IPS-20b (cell line): ENCODE measurements at regions not wholly inside any gene's neighbourhood (a gene's known extent, or its start where the extent isn't known, plus 50 kb on each side); places are given as distances from the start of the nearest gene placed in this dataset.
"Not testable (repeated sequence)": the region's sequence is repeated elsewhere in the genome, so short reads cannot be mapped to it uniquely, and the experiment has no call there.

Experiments used
- H3K27ac ChIP-seq: one replicate; pipeline ENCODE4 v1.5.1; 2013; ENCODE audit warnings: low read length
- H3K27me3 ChIP-seq: 2 replicates; pipeline ENCODE4 v1.6.1; 2013; ENCODE audit warnings: mild to moderate bottlenecking, low read length, inconsistent platforms; ENCODE audit not compliant: insufficient read depth
- H3K36me3 ChIP-seq: 2 replicates; pipeline ENCODE4 v1.6.1; 2013; ENCODE audit warnings: low read depth, mild to moderate bottlenecking, inconsistent platforms, low read length, moderate library complexity; ENCODE audit not compliant: insufficient read depth
- H3K4me1 ChIP-seq: 2 replicates; pipeline ENCODE4 v1.6.1; 2013; ENCODE audit warnings: mild to moderate bottlenecking, control low read depth, inconsistent platforms, low read length, moderate library complexity; ENCODE audit not compliant: insufficient read depth
- H3K4me3 ChIP-seq: 2 replicates; pipeline ENCODE4 v1.5.1; 2013; ENCODE audit warnings: mild to moderate bottlenecking, low read length, inconsistent platforms
- H3K9ac ChIP-seq: 2 replicates; pipeline ENCODE4 v1.6.1; 2013; ENCODE audit warnings: low read depth, mild to moderate bottlenecking, inconsistent platforms, low read length, moderate library complexity
- H3K9me3 ChIP-seq: 2 replicates; pipeline ENCODE4 v1.6.1; 2013; ENCODE audit warnings: mild to moderate bottlenecking, low read depth, low read length, inconsistent platforms; ENCODE audit not compliant: insufficient read depth

- Histone ChIP-seq H3K4me1 (peaks cover 8% of the 10 kb centered on the region; the same call in 1 of the 2 replicates), H3K9me3 (no peaks in the 10 kb centered on the region), H3K4me3 (no peak overlapping the region), H3K36me3 (no peaks in the 10 kb centered on the region), H3K9ac (no peak overlapping the region), H3K27me3 (no peaks in the 10 kb centered on the region), H3K27ac (no peak overlapping the region)
Measured at GRCh38 chr15:31433091-31433490, 106.5 kb downstream of the KLF13 start.

- Histone ChIP-seq H3K36me3 (no peaks in the 10 kb centered on the region), H3K9me3 (no peaks in the 10 kb centered on the region), H3K4me1 (peaks cover 8% of the 10 kb centered on the region; the same call in 1 of the 2 replicates), H3K4me3 (no peak overlapping the region), H3K27ac (no peak overlapping the region), H3K9ac (no peak overlapping the region), H3K27me3 (no peaks in the 10 kb centered on the region)
Measured at GRCh38 chr15:31433574-31433973, 106.9 kb downstream of the KLF13 start.

DNA sequence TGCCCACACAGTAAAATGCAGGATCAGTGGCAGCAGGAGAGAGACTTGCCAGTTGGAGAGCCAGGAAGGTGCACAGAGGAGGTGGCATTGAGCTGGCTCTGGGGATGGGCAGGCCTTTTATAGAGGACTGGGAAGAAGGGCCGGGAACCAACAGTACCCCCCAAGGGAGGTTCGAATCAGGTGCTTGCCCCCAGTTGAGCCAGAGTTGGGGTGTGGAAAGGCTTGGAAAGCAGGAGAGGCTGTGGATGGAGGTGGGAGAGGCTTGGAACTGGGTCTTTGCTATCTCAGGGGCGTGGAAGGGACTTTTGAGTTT is 107.6 kb downstream of the KLF13 start:
- Histone ChIP-seq H3K9me3 (no peaks in the 10 kb centered on the region), H3K4me1 (peaks cover 8% of the 10 kb centered on the region; the same call in 1 of the 2 replicates), H3K27ac (no peak overlapping the region), H3K9ac (no peak overlapping the region), H3K36me3 (no peaks in the 10 kb centered on the region), H3K27me3 (no peaks in the 10 kb centered on the region), H3K4me3 (no peak overlapping the region)

DNA sequence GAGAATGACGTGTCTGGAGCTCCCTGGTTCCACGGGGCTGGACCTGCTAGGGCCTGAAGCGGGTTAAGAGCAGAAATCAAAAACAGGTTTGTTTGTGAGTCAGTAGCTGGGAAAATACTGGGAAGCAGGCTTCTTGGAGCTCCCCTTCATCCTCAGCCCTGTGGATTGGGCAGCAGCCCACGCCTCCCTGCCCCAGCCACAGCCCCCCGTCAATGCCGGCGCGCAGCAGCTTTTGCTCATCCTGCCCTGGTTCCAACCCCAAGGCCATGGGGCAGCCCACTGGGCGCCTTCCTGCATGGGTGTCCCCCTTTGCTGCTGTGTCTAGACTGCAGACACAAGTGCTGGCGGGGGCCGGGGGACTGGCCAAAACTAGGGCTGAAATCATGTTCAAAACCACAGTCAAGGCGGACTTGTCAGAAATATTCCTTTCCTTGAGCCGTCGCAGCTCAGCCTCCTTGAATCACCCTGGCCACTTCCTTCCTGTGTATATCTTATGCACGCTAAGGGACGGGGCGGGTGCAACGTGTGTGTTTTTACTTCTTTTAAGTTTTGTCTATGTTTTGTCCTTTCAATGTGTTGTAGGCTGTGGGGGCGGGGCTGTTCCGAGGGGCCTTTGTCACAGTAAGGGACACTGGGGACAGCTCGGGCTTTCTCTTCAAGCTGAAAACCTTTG is 108.1 kb downstream of the KLF13 start:
- no peak overlapping the region for H3K27ac ChIP-seq

GRCh38 chr15:31435261-31435911 is 108.8 kb downstream of the KLF13 start:
- H3K36me3 ChIP-seq = no peaks in the 10 kb centered on the region
- H3K27ac ChIP-seq = no peak overlapping the region
- H3K9ac ChIP-seq = no peak overlapping the region
- peaks cover 8% of the 10 kb centered on the region; the same call in 1 of the 2 replicates for H3K4me1 ChIP-seq
- H3K4me3 ChIP-seq = no peak overlapping the region
- peaks cover 7% of the 10 kb centered on the region for H3K27me3 ChIP-seq
- no peaks in the 10 kb centered on the region for H3K9me3 ChIP-seq

More for the DNA sequence above, 108.1 kb downstream of the KLF13 start:
- Histone ChIP-seq H3K9me3 (no peaks in the 10 kb centered on the region), H3K4me1 (peaks cover 8% of the 10 kb centered on the region; the same call in 1 of the 2 replicates), H3K9ac (no peak overlapping the region), H3K4me3 (no peak overlapping the region), H3K36me3 (no peaks in the 10 kb centered on the region), H3K27me3 (no peaks in the 10 kb centered on the region)

- Histone ChIP-seq H3K4me1 (peaks cover 8% of the 10 kb centered on the region; the same call in 1 of the 2 replicates), H3K9ac (no peak overlapping the region), H3K4me3 (no peak overlapping the region), H3K36me3 (no peaks in the 10 kb centered on the region), H3K27me3 (peaks cover 13% of the 10 kb centered on the region), H3K9me3 (no peaks in the 10 kb centered on the region), H3K27ac (no peak overlapping the region)
Measured at GRCh38 chr15:31435912-31436628, 109.4 kb downstream of the KLF13 start.

- no peak overlapping the region for H3K27ac ChIP-seq
- H3K27me3 ChIP-seq = peaks cover 29% of the 10 kb centered on the region
- no peaks in the 10 kb centered on the region for H3K9me3 ChIP-seq
- no peak overlapping the region for H3K9ac ChIP-seq
- no peaks in the 10 kb centered on the region for H3K36me3 ChIP-seq
- no peak overlapping the region for H3K4me3 ChIP-seq
- peaks cover 8% of the 10 kb centered on the region; the same call in 1 of the 2 replicates for H3K4me1 ChIP-seq
Measured at GRCh38 chr15:31437686-31438085, 111.1 kb downstream of the KLF13 start.

- no peak overlapping the region for H3K9ac ChIP-seq
- peaks cover 30% of the 10 kb centered on the region for H3K27me3 ChIP-seq
- H3K4me3 ChIP-seq = no peak overlapping the region
- no peak overlapping the region for H3K27ac ChIP-seq
- H3K36me3 ChIP-seq = no peaks in the 10 kb centered on the region
- peaks cover 8% of the 10 kb centered on the region; the same call in 1 of the 2 replicates for H3K4me1 ChIP-seq
- no peaks in the 10 kb centered on the region for H3K9me3 ChIP-seq
Measured at GRCh38 chr15:31438601-31439265, 112.1 kb downstream of the KLF13 start.

- Histone ChIP-seq H3K4me3 (no peak overlapping the region), H3K9ac (no peak overlapping the region), H3K36me3 (no peaks in the 10 kb centered on the region), H3K9me3 (no peaks in the 10 kb centered on the region), H3K27me3 (peaks cover 30% of the 10 kb centered on the region), H3K27ac (no peak overlapping the region), H3K4me1 (peaks cover 8% of the 10 kb centered on the region; the same call in 1 of the 2 replicates)
Measured at GRCh38 chr15:31439328-31439727, 112.7 kb downstream of the KLF13 start.

DNA sequence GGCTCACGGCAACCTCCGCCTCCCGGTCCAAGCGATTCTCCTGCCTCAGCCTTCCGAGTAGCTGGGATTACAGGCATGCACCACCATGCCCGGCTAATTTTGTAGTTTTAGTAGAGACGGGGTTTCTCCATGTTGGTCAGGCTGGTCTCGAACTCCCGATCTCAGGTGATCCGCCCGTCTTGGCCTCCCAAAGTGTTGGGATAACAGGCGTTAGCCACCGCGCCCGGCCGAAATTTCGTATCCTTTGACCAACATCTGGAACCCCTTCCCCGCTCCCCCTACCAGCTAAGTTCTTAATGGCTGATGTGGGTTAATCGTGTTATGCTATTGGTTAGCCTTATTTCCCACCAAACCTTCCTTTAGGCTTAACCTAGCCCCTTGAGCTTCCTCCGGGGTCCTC is 113.6 kb downstream of the KLF13 start:
- not testable (repeated sequence) for H3K27ac ChIP-seq, H3K4me1 ChIP-seq, H3K36me3 ChIP-seq, H3K9me3 ChIP-seq, H3K9ac ChIP-seq
- Histone ChIP-seq H3K4me3 (peak overlapping the region; percentile 62; the same call in 1 of the 2 replicates), H3K27me3 (peaks cover 30% of the 10 kb centered on the region)

DNA sequence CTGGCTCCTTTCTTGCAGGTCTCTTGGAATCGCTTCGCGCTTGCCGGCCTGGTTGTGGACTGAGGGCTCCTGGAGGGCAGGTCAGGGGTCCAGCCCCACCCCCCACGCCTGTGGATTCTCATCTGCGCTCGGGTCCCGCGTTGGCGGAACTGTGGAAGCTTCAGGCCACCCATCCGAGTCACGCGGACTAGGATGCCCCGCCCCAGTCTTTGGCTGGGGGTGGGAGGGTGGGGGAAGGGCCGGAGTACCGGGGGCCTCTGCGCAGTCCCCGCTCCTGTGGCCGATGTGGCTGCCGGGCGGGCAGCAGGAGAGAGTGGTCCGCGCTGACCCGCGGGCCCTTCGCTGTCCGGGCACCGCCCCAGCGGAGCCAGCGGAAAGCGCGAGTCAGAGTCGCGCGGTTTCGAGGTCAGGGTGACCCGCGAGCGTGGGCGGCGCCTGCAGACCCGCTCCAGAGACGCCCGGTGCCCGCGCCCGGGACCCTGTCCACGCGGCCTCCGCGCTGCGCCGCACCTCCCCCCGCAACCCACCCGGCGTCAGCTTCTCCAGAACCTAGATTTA is 114.2 kb downstream of the KLF13 start:
- peak overlapping the region; percentile 62; the same call in 1 of the 2 replicates for H3K4me3 ChIP-seq
- peak overlapping the region; percentile 27; the same call in 1 of the 2 replicates for H3K9ac ChIP-seq
- no peak overlapping the region for H3K27ac ChIP-seq
- no peaks in the 10 kb centered on the region for H3K9me3 ChIP-seq
- H3K27me3 ChIP-seq = peaks cover 30% of the 10 kb centered on the region
- no peaks in the 10 kb centered on the region for H3K36me3 ChIP-seq
- H3K4me1 ChIP-seq = no peaks in the 10 kb centered on the region; the same call in 1 of the 2 replicates
